ENCODE measurements at regions not wholly inside any gene's neighbourhood (a gene's known extent, or its start where the extent isn't known, plus 50 kb on each side); places are given as distances from the start of the nearest gene placed in this dataset.

- TF ChIP-seq, protein P1, sequence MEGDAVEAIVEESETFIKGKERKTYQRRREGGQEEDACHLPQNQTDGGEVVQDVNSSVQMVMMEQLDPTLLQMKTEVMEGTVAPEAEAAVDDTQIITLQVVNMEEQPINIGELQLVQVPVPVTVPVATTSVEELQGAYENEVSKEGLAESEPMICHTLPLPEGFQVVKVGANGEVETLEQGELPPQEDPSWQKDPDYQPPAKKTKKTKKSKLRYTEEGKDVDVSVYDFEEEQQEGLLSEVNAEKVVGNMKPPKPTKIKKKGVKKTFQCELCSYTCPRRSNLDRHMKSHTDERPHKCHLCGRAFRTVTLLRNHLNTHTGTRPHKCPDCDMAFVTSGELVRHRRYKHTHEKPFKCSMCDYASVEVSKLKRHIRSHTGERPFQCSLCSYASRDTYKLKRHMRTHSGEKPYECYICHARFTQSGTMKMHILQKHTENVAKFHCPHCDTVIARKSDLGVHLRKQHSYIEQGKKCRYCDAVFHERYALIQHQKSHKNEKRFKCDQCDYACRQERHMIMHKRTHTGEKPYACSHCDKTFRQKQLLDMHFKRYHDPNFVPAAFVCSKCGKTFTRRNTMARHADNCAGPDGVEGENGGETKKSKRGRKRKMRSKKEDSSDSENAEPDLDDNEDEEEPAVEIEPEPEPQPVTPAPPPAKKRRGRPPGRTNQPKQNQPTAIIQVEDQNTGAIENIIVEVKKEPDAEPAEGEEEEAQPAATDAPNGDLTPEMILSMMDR (IDR thresholded peaks at IDR 0.05) = no peak
- no peak for TF ChIP-seq EP300 (IDR thresholded peaks at IDR 0.05)
- TF ChIP-seq POLR2AphosphoS5 (IDR thresholded peaks at IDR 0.05) = no peak
These were observed 221.2 kb upstream of the N4BP1 start for GRCh38 chr16:48831076-48831722.

Data from suprapubic skin (tissue), 4 donors.